H1 (cell line): ENCODE measurements at regions not wholly inside any gene's neighbourhood (a gene's known extent, or its start where the extent isn't known, plus 50 kb on each side); places are given as distances from the start of the nearest gene placed in this dataset.

ENCODE experiments used
- CTCF ChIA-PET: fragments of 300-600 bp; sonication (Branson Sonifier 250); formaldehyde crosslinking; loops from one replicate; lab custom pipeline; 2021; ENCODE audit not compliant: partially characterized antibody; lab: Charles Lee
- POLR2A ChIA-PET: fragments of 300-600 bp; sonication (Branson Sonifier 250); formaldehyde crosslinking; loops from one replicate; lab custom pipeline; 2021; ENCODE audit warnings: inconsistent platforms; ENCODE audit not compliant: partially characterized antibody; lab: Charles Lee
- DNase-seq, 2 experiments: peaks; one replicate each; pipeline versions ENCODE4 v3.0.0 to v3.0.0-alpha.2; 2010 to 2022; ENCODE audit warnings: low spot score in 2 of 2, low read depth in 1 of 2, mixed read lengths in 1 of 2
- FAIRE-seq: peaks from 2 replicates; lab custom pipeline; 2011; peaks lifted over from hg19 to GRCh38; lab: Jason Lieb, UNC
- H2AFZ ChIP-seq: 2 replicates; pipeline ENCODE4 v1.8.1; 2012; ENCODE audit warnings: low read length, inconsistent platforms
- H2AK5ac ChIP-seq: 2 replicates; pipeline ENCODE4 v1.6.1; 2013; ENCODE audit warnings: low read depth, low read length
- H2BK120ac ChIP-seq: replicated peaks from 2 replicates; pipeline ENCODE3; 2013; ENCODE audit warnings: low read depth, low read length, inconsistent platforms
- H2BK12ac ChIP-seq: 2 replicates; pipeline ENCODE4 v1.6.1; 2013; ENCODE audit warnings: low read depth, low read length
- H2BK15ac ChIP-seq: 2 replicates; pipeline ENCODE4 v1.6.1; 2013; ENCODE audit warnings: low read length
- H2BK20ac ChIP-seq: 2 replicates; pipeline ENCODE4 v1.6.1; 2013; ENCODE audit warnings: low read length
- H2BK5ac ChIP-seq: 2 replicates; pipeline ENCODE4 v1.6.1; 2013; ENCODE audit warnings: low read depth, low read length
- H3K14ac ChIP-seq: 2 replicates; pipeline ENCODE4 v1.6.1; 2013; ENCODE audit warnings: inconsistent platforms; ENCODE audit not compliant: insufficient read length
- H3K18ac ChIP-seq: 2 replicates; pipeline ENCODE4 v1.6.1; 2013; ENCODE audit warnings: low read length; ENCODE audit errors: extremely low read depth
- H3K23ac ChIP-seq: 2 replicates; pipeline ENCODE4 v1.6.1; 2013; ENCODE audit warnings: inconsistent platforms; ENCODE audit not compliant: insufficient read length
- H3K23me2 ChIP-seq: 2 replicates; pipeline ENCODE4 v1.6.1; 2013; ENCODE audit warnings: low read depth, low read length
- H3K27ac ChIP-seq: 2 replicates; pipeline ENCODE4 v1.6.1; 2011; ENCODE audit warnings: low read depth, low read length, inconsistent platforms
- H3K27me3 ChIP-seq, 4 experiments: replicated peaks in 1 of 4; 1 replicate in 1 of 4; 2 replicates in 3 of 4; pipeline versions ENCODE4 v1.6.1 to v1.8.1; 2011 to 2013; ENCODE audit warnings: low read length in 3 of 4, mild to moderate bottlenecking in 3 of 4, inconsistent platforms in 2 of 4, mixed read lengths in 2 of 4, moderate library complexity in 1 of 4; ENCODE audit not compliant: control insufficient read depth in 3 of 4, insufficient read depth in 3 of 4; ENCODE audit errors: extremely low read depth in 1 of 4
- H3K36me3 ChIP-seq, 4 experiments: 2 replicates each; pipeline versions ENCODE4 v1.6.1 to v1.8.1; 2011 to 2013; ENCODE audit warnings: mild to moderate bottlenecking in 4 of 4, low read length in 3 of 4, moderate library complexity in 2 of 4, control low read depth in 1 of 4, inconsistent platforms in 1 of 4; ENCODE audit not compliant: insufficient read depth in 4 of 4, control insufficient read depth in 2 of 4
- H3K4ac ChIP-seq: replicated peaks from 2 replicates; pipeline ENCODE3; 2013; ENCODE audit warnings: low read length, low read depth, mixed read lengths, inconsistent platforms; ENCODE audit not compliant: insufficient read length
- H3K4me1 ChIP-seq, 4 experiments: replicated peaks in 1 of 4; 1 replicate in 1 of 4; 2 replicates in 3 of 4; pipeline versions ENCODE4 v1.6.1 to v1.8.1; 2011 to 2013; ENCODE audit warnings: low read length in 3 of 4, inconsistent platforms in 2 of 4, mixed read lengths in 1 of 4; ENCODE audit not compliant: insufficient read depth in 4 of 4, control insufficient read depth in 3 of 4
- H3K4me2 ChIP-seq, 2 experiments: 2 replicates each; pipeline versions ENCODE4 v1.6.1 to v1.8.1; 2011 to 2013; ENCODE audit warnings: low read depth in 2 of 2, low read length in 2 of 2, control low read depth in 1 of 2, inconsistent platforms in 1 of 2, mild to moderate bottlenecking in 1 of 2; ENCODE audit not compliant: insufficient read depth in 1 of 2
- H3K4me3 ChIP-seq, 4 experiments: fragments of 200-600, 300-600 bp in 1 of 4; sonication (generic), shearing (Covaris generic), sonication (Bioruptor Twin) in 1 of 4; 2 replicates each; pipeline versions ENCODE4 v1.5.1 to v1.8.1; 2011 to 2016; ENCODE audit warnings: low read length in 4 of 4, low read depth in 3 of 4, control low read depth in 2 of 4, inconsistent platforms in 2 of 4, mild to moderate bottlenecking in 2 of 4, mixed read lengths in 1 of 4, moderate library complexity in 1 of 4; ENCODE audit not compliant: insufficient read depth in 2 of 4; ENCODE audit errors: extremely low read depth in 1 of 4
- H3K56ac ChIP-seq: replicated peaks from 2 replicates; pipeline ENCODE3; 2013; ENCODE audit warnings: low read depth, mild to moderate bottlenecking, mixed read lengths, low read length, inconsistent platforms; ENCODE audit not compliant: insufficient read length
- H3K79me1 ChIP-seq: 2 replicates; pipeline ENCODE4 v1.6.1; 2013; ENCODE audit warnings: low read depth, low read length, control low read depth
- H3K79me2 ChIP-seq, 2 experiments: 2 replicates each; pipeline versions ENCODE4 v1.6.1 to v1.8.1; 2012 to 2013; ENCODE audit warnings: low read length in 2 of 2, mild to moderate bottlenecking in 2 of 2, inconsistent platforms in 1 of 2; ENCODE audit not compliant: insufficient read depth in 2 of 2, control insufficient read depth in 1 of 2
- H3K9ac ChIP-seq, 4 experiments: replicated peaks in 1 of 4; 1 replicate in 1 of 4; 2 replicates in 3 of 4; pipeline versions ENCODE4 v1.6.1 to v1.8.1; 2011 to 2013; ENCODE audit warnings: low read depth in 3 of 4, low read length in 3 of 4, control low read depth in 2 of 4, mild to moderate bottlenecking in 2 of 4, moderate library complexity in 2 of 4, inconsistent platforms in 1 of 4; ENCODE audit errors: extremely low read depth in 1 of 4
- H3K9me3 ChIP-seq, 2 experiments: 2 replicates each; pipeline versions ENCODE4 v1.6.1 to v1.8.1; 2012 to 2013; ENCODE audit warnings: mild to moderate bottlenecking in 2 of 2, moderate library complexity in 2 of 2, control low read depth in 1 of 2, inconsistent platforms in 1 of 2, low read depth in 1 of 2, low read length in 1 of 2, mixed read lengths in 1 of 2; ENCODE audit not compliant: insufficient read depth in 2 of 2
- H4K20me1 ChIP-seq, 2 experiments: replicated peaks in 1 of 2; 2 replicates each; pipeline versions ENCODE3 to v1.8.1; 2011 to 2013; ENCODE audit warnings: inconsistent platforms in 2 of 2, low read length in 2 of 2, mild to moderate bottlenecking in 1 of 2; ENCODE audit not compliant: insufficient read depth in 2 of 2, control insufficient read depth in 1 of 2
- H4K5ac ChIP-seq: 2 replicates; pipeline ENCODE4 v1.6.1; 2013; ENCODE audit warnings: low read length, low read depth, mixed read lengths, inconsistent platforms; ENCODE audit not compliant: insufficient read length
- H4K8ac ChIP-seq: 2 replicates; pipeline ENCODE4 v1.8.0; 2013; ENCODE audit warnings: mild to moderate bottlenecking, moderate library complexity, low read length, inconsistent platforms; ENCODE audit not compliant: insufficient read depth; ENCODE audit errors: extremely low read depth
- H4K91ac ChIP-seq: replicated peaks from 2 replicates; pipeline ENCODE3; 2013; ENCODE audit warnings: low read length, mixed read lengths, inconsistent platforms; ENCODE audit not compliant: insufficient read length
- CTBP2 ChIP-seq: IDR thresholded peaks from 2 replicates; pipeline ENCODE4 v1.7.0; 2011; ENCODE audit warnings: borderline replicate concordance, mild to moderate bottlenecking, moderate library complexity, mixed read lengths, low read length; ENCODE audit not compliant: insufficient read depth, insufficient read length
- EZH2 ChIP-seq: fragments of 200-600 bp; sonication (generic); IDR thresholded peaks from 2 replicates; pipeline ENCODE4 v1.7.1; 2012; ENCODE audit warnings: low read depth, mild to moderate bottlenecking, moderate library complexity, low read length, inconsistent platforms; ENCODE audit not compliant: severe bottlenecking
- GABPA ChIP-seq: IDR thresholded peaks from 2 replicates; pipeline ENCODE4 v1.6.1; 2011; ENCODE audit warnings: mild to moderate bottlenecking, low read length, moderate library complexity, borderline replicate concordance; ENCODE audit not compliant: insufficient read depth
- KDM4A ChIP-seq: IDR thresholded peaks from one replicate; pipeline ENCODE4 v1.7.1; 2012; ENCODE audit warnings: low read depth, mild to moderate bottlenecking, moderate library complexity, low read length, inconsistent platforms; ENCODE audit not compliant: severe bottlenecking
- RNF2 ChIP-seq: fragments of 200-900, 300-1000 bp; sonication (generic); IDR thresholded peaks from 2 replicates; pipeline ENCODE4 v1.7.1; 2016; ENCODE audit warnings: borderline replicate concordance, low read depth, mild to moderate bottlenecking, antibody characterized with exemption, low read length; ENCODE audit not compliant: poor library complexity, severe bottlenecking; ENCODE audit errors: missing control alignments
- SAP30 ChIP-seq: fragments of 300-600 bp; sonication (generic); IDR thresholded peaks from 2 replicates; pipeline ENCODE4 v1.7.1; 2012; ENCODE audit warnings: low read length, moderate library complexity, mild to moderate bottlenecking, inconsistent platforms; ENCODE audit not compliant: insufficient read depth, insufficient replicate concordance
- SUZ12 ChIP-seq: fragments of 200-600 bp; sonication (generic); IDR thresholded peaks from 2 replicates; pipeline ENCODE4 v1.6.1; 2012; ENCODE audit warnings: mild to moderate bottlenecking, inconsistent platforms, low read length, moderate library complexity, mixed read lengths
- USF2 ChIP-seq: IDR thresholded peaks from 2 replicates; pipeline ENCODE4 v1.6.1; 2011; ENCODE audit warnings: low read length, improper control_type of control experiment
- WGBS, 2 experiments: shearing (Covaris generic) in 1 of 2; methylation state at CpG; one replicate each; pipeline versions ENCODE4 v1.1.6 to v1.1.7; 2013 to 2015; ENCODE audit warnings: low lambda C conversion rate in 2 of 2, mixed read lengths in 2 of 2, inconsistent platforms in 1 of 2, low coverage in 1 of 2, missing lambda C conversion rate in 1 of 2; ENCODE audit not compliant: insufficient replicate concordance in 2 of 2, insufficient coverage in 1 of 2, insufficient read length in 1 of 2; ENCODE audit errors: extremely low coverage in 1 of 2, missing lambda C conversion rate in 1 of 2; 5-methylcytosine and 5-hydroxymethylcytosine counted together

- Histone ChIP-seq H2BK5ac (no peak overlapping the region), H3K56ac (no peak overlapping the region), H4K91ac (no peak overlapping the region), H4K5ac (no peak overlapping the region), H3K18ac (peak overlapping the region; percentile 19; the same call in 1 of the 2 replicates), H3K4me1 (peaks cover 4 to 16% (median 11%) of the 10 kb centered on the region in 4 experiments), H3K23me2 (peaks cover 24% of the 10 kb centered on the region), H2BK15ac (peak overlapping the region; percentile 81; the same call in 1 of the 2 replicates), H3K27me3 (peaks cover 62 to 85% (median 82%) of the 10 kb centered on the region in 4 experiments), H3K14ac (no peak overlapping the region), H3K4ac (no peak overlapping the region), H2BK120ac (no peak overlapping the region), H3K79me2 (no peaks in the 10 kb centered on the region), H4K8ac (no peak overlapping the region), H3K9me3 (no peaks in the 10 kb centered on the region), H3K36me3 (no peaks in the 10 kb centered on the region), H3K79me1 (no peaks in the 10 kb centered on the region), H2AK5ac (no peak overlapping the region), H2BK12ac (no peak overlapping the region), H2BK20ac (no peak overlapping the region), H2AFZ (peak overlapping the region; percentile 14; the same call in 1 of the 2 replicates), H4K20me1 (peaks cover 0 to 13% of the 10 kb centered on the region in 2 experiments), H3K4me2 (peak overlapping the region; percentile 91 to 95), H3K9ac (no peak overlapping the region), H3K23ac (no peak overlapping the region), H3K4me3 (peak overlapping the region; percentile 40 to 62 (median 52); a peak in 7 of 8 replicates), H3K27ac (no peak overlapping the region)
- ChIA-PET POLR2A (no interaction called here), CTCF (interaction anchor here (0.9 to 2.2 kb wide), 3 partner anchors 11 to 99 kb away, joined by 3 to 7 read pairs (median 5); no protein-coding TSS in a partner anchor)
- TF ChIP-seq EZH2 (peak; percentile 89), SUZ12 (peak; percentile 97), CTBP2 (peak; percentile 58), KDM4A (peak; percentile 60), RNF2 (peak; percentile 75), SAP30 (peak; percentile 9), GABPA (no peak), USF2 (no peak)
- DNase-seq, result no peak
- no peak for FAIRE-seq
- 7% methylated on average over 27 of the region's 43 CpGs; no CpG with 5 or more reads in 1 of the 2 experiments for WGBS, 2 experiments
Measured at GRCh38 chr6:165988757-165989456, 178.7 kb downstream of the TBXT start.
